ENCODE measurements at regions not wholly inside any gene's neighbourhood (a gene's known extent, or its start where the extent isn't known, plus 50 kb on each side); places are given as distances from the start of the nearest gene placed in this dataset.

DNA sequence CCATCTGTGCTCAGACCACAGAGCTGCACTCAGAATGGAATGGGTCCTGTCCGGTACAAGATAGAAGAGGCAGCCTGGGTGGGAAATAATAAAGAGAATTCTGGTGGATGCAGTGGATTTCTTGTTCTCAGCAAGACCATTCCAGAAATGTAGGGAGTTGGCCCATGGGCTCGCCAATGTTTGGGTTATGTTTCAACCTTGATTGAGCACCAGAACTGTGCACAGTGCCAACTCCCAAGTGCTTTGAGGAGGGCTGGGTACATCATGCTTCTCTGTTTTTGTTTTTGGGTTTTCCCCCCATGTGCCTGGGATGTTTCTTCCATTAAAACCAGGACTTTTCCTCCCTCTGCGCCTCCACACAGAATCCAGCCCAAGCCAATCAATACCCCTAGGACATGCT lies 304.1 kb downstream of the TNS1 start:
- H3K4me3 ChIP-seq = no peak overlapping the region
- 60 to 90% (median 66%) methylated on average over 3 of the region's 3 CpGs for WGBS, 3 donors
- peaks cover 4% of the 10 kb centered on the region for H3K4me1 ChIP-seq
- H3K9me3 ChIP-seq = no peaks in the 10 kb centered on the region
- H3K27me3 ChIP-seq (ENCODE audit: insufficient read depth in 3 of 3, low read length in 2 of 3) = no peaks in the 10 kb centered on the region
- intact Hi-C loops (cut with DNase I) = no loop called here
- no peak for DNase-seq
- ATAC-seq = no peak
- TF ChIP-seq, protein P1, sequence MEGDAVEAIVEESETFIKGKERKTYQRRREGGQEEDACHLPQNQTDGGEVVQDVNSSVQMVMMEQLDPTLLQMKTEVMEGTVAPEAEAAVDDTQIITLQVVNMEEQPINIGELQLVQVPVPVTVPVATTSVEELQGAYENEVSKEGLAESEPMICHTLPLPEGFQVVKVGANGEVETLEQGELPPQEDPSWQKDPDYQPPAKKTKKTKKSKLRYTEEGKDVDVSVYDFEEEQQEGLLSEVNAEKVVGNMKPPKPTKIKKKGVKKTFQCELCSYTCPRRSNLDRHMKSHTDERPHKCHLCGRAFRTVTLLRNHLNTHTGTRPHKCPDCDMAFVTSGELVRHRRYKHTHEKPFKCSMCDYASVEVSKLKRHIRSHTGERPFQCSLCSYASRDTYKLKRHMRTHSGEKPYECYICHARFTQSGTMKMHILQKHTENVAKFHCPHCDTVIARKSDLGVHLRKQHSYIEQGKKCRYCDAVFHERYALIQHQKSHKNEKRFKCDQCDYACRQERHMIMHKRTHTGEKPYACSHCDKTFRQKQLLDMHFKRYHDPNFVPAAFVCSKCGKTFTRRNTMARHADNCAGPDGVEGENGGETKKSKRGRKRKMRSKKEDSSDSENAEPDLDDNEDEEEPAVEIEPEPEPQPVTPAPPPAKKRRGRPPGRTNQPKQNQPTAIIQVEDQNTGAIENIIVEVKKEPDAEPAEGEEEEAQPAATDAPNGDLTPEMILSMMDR (IDR thresholded peaks at IDR 0.05) = no peak
- no peak overlapping the region for H3K27ac ChIP-seq
- no peaks in the 10 kb centered on the region for H3K36me3 ChIP-seq (ENCODE audit: insufficient read depth in 1 of 2, low read depth in 1 of 2)

DNA sequence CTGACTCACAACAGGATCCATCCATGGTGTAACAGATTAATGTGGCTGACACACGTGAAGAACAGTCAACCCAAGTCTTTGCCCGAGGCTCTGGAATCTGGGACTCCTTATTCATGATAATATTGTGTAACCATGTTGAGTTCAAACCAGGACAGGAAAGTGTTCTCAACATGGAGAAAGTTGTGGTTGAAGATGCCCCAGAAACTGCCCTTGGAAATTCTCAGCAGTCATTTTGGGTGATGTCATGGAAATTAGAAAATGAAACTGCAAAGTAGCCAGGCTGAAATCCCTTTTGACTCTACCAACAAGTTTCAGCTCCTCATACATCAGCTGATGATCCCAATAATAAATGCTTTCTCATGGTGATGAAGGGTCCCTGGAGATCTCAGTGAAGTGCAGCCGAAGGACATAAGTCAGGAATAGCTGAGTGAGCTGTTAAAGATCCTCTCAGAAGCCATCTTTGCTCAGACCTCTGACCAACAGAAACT lies 307.7 kb downstream of the TNS1 start:
- 37 to 43% (median 39%) methylated on average over 3 of the region's 3 CpGs for WGBS, 3 donors
- TF ChIP-seq, protein P1 (IDR thresholded peaks at IDR 0.05) = no peak
- intact Hi-C loops (cut with DNase I) = no loop called here

GRCh38 chr2:217694291-217694690 lies 308.5 kb downstream of the TNS1 start:
- intact Hi-C loops (cut with DNase I) = no loop called here
- peaks cover 4% of the 10 kb centered on the region for H3K4me1 ChIP-seq
- DNase-seq (no peak), ATAC-seq (no peak)
- H3K36me3 ChIP-seq (ENCODE audit: insufficient read depth in 1 of 2, low read depth in 1 of 2) = no peaks in the 10 kb centered on the region
- no peak overlapping the region for H3K4me3 ChIP-seq
- 94 to 99% (median 97%) methylated on average over 1 of the region's 1 CpG for WGBS, 3 donors
- no peaks in the 10 kb centered on the region for H3K9me3 ChIP-seq
- TF ChIP-seq, protein P1 (IDR thresholded peaks at IDR 0.05) = no peak
- no peak overlapping the region for H3K27ac ChIP-seq
- no peaks in the 10 kb centered on the region for H3K27me3 ChIP-seq (ENCODE audit: insufficient read depth in 3 of 3, low read length in 2 of 3)

More for the DNA sequence above, 307.7 kb downstream of the TNS1 start:
- H3K4me1 ChIP-seq = peaks cover 4% of the 10 kb centered on the region
- no peaks in the 10 kb centered on the region for H3K27me3 ChIP-seq (ENCODE audit: insufficient read depth in 3 of 3, low read length in 2 of 3)
- no peak overlapping the region for H3K4me3 ChIP-seq
- H3K9me3 ChIP-seq = no peaks in the 10 kb centered on the region
- H3K27ac ChIP-seq = no peak overlapping the region
- no peaks in the 10 kb centered on the region for H3K36me3 ChIP-seq (ENCODE audit: insufficient read depth in 1 of 2, low read depth in 1 of 2)
- DNase-seq (no peak), ATAC-seq (peak; percentile 47 to 65 (median 56))

DNA sequence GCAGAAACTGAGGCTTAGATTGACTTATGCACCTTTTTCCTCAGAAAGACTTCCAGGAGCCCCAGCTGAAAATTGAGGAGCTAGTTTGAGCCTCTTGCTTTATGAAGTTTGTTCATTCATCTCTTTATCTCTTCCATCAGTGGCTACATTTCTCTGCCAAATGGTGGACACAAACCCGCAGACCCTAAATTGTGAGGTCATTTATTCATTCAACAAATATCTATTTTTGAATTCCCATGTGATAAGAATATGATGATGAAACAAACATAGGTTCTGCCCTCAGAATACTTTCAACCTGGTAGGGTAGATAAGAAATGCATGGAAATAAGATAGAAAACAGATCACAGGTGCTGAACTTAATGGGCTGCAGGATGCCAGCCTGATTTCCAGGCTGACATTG lies 309.4 kb downstream of the TNS1 start:
- Histone ChIP-seq H3K36me3 (ENCODE audit: insufficient read depth in 1 of 2, low read depth in 1 of 2) (no peaks in the 10 kb centered on the region), H3K4me3 (no peak overlapping the region), H3K9me3 (no peaks in the 10 kb centered on the region), H3K4me1 (peaks cover 4% of the 10 kb centered on the region), H3K27ac (no peak overlapping the region), H3K27me3 (ENCODE audit: insufficient read depth in 3 of 3, low read length in 2 of 3) (no peaks in the 10 kb centered on the region)
- DNase-seq (no peak), ATAC-seq (no peak)
- TF ChIP-seq, protein P1 (IDR thresholded peaks at IDR 0.05) = no peak
- intact Hi-C loops (cut with DNase I) = no loop called here
- 93 to 95% (median 94%) methylated on average over 1 of the region's 1 CpG for WGBS, 3 donors

All from psoas muscle (tissue), 7 donors.